ENCODE measurements at regions not wholly inside any gene's neighbourhood (a gene's known extent, or its start where the extent isn't known, plus 50 kb on each side); places are given as distances from the start of the nearest gene placed in this dataset.
"Not testable (repeated sequence)": the region's sequence is repeated elsewhere in the genome, so short reads cannot be mapped to it uniquely, and the experiment has no call there.

- no peak for DNase-seq
These were observed 290.5 kb upstream of the FOXF1 start for GRCh38 chr16:86219655-86220445.

GRCh38 chr16:86220561-86220960 is 289.8 kb upstream of the FOXF1 start:
- no peak for DNase-seq

GRCh38 chr16:86221085-86221484 is 289.2 kb upstream of the FOXF1 start:
- no peak for DNase-seq

GRCh38 chr16:86222547-86222946 is 287.8 kb upstream of the FOXF1 start:
- DNase-seq: no peak

DNA sequence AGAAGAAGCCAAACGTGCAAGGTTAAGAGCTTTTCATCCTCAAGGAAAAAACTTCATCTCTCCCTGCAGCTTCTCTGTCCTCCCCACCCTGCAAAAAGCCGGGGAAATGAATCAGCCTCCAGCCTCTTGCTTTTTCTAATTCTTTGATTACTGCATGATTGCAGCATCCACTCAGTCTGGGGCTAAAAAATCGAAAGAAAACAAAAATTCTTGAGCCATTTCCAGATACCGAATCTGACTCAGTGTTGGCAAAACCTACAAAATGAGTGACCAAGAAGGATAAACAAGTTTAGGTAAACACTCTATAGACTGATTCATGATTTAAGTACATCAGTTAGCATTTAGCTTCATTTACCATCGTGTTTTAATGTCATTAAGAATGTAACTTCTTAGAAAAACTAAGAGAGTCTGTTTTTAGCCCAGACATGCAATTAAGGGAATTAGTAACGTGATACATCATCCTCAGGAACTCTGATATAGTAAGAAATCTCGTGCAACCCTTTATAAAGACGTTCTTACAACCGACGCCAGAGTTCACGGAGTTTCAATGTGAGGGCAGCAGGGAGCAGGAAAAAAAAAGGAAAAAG is 287.3 kb upstream of the FOXF1 start:
- DNase-seq: no peak

- DNase-seq: no peak
These were observed 286.2 kb upstream of the FOXF1 start for GRCh38 chr16:86224126-86224525.

GRCh38 chr16:86224629-86225028 is 285.7 kb upstream of the FOXF1 start:
- no peak for DNase-seq

DNA sequence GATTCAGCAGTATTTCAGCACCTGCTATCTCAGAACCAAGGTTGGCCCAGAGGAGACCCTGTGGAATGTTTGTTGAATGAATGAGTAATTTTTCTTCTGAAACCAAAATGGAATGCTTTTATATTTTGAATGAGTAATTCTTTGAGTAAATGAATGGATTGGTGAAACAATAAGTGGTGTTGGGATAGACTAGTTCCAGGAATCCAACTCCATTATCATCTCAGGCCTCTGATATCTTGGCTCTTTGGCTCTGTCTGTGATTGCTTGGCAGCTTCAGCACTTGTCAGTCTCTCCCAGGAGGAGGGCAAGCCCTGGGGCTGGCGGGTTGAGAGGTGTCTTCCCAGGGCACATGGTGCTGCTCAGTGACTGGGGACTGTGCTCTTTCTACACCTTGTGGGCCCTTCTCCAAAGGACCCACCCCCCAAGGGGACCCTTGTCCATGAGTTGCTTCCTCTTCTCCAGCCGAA is 284.4 kb upstream of the FOXF1 start:
- no peak for DNase-seq

DNA sequence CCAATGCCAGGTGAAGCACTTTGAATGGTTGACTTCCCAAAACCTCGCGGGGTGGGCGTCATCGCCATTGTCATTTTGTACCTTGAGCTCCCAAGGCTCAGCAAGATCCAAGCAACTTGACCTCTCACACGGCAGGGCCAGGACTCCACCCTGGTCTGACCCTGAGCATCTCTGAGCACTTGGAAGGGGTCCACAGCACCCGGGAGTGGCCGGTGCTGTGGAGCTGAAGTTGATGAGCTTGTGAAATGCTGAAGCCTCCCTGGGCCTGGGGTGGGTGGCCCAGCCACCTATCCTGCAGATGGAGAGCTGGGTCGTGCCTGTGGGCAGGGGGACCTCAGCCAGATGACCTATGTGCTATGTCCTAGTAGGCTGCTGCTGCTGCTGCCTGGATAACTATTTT is 283.3 kb upstream of the FOXF1 start:
- DNase-seq: no peak

GRCh38 chr16:86227801-86228200 is 282.5 kb upstream of the FOXF1 start:
- no peak for DNase-seq

DNA sequence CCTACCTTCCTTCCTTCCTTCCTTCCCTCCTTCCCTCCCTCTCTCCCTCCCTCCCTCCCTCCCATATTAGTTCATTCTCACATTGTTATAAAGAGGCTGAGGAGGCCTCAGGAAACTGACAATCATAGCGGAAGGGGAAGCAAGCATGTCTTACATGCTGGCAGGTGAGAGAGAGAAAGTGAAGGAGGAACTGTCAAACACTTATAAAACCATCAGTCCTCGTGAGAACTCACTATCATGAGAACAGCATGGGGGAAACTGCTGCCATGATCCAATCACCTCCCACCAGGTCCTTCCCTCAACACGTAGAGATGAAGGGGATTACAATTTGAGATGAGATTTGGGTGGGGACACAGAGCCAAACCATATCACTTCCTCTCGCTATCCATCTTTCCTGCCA is 281.6 kb upstream of the FOXF1 start:
- DNase-seq: no peak

- no peak for DNase-seq
These were observed 281.0 kb upstream of the FOXF1 start for GRCh38 chr16:86229283-86229682.

DNA sequence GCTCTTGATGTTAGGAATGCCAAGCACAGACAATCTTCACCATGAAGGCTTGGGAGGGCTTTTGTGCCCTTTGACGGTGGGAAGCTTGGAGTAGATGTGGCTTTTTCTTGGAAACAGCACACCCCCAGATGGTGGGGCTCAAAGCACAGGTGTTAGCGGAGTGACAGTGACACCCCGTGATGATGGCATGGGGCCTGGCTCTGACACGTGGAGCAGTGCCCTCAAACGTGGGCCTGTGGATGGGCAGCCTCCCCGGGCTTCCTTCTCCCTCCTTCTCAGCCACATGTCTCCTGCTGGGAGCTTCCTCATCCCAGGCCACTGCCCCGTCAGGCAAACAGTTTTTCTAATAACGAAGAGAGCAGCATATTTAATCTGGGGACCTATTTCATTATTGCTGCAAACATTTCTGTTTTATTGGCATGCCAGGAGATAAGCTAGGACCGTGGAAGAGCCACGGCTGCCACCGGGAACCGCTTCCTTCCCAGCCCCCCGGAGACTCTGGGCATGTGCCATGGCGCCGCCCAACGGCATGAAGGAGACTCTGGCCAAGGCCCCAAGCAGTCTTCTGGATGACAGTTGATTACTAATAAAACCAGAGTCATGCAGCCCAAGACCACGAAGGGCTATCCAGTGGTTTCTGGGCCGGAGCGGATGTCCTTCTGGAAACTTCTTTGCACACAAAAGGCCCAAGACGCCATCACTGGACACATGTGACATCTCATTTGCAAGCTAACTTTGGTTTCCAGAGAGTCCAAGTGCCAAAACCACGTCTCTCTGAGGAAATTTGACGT is 280.3 kb upstream of the FOXF1 start:
- DNase-seq: no peak

- no peak for DNase-seq
These were observed 278.9 kb upstream of the FOXF1 start for GRCh38 chr16:86231321-86231995.

DNA sequence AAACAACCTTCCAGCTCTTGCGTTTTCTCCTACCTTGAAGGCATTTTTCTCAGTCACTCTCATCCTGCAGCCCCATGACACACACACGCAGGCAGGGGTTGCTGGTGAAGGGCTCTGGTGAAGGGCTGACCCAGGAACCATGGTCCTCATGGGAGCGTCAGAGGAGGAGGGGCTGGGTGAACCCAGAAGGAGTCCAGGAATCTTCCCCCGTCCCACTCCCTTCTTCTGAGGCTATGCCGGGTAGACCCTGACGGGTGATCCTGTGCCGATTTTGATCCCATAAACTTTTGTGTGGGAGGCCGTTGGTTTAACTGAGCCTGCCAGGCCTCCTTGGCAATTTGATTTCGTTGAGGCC is 278.4 kb upstream of the FOXF1 start:
- no peak for DNase-seq

DNA sequence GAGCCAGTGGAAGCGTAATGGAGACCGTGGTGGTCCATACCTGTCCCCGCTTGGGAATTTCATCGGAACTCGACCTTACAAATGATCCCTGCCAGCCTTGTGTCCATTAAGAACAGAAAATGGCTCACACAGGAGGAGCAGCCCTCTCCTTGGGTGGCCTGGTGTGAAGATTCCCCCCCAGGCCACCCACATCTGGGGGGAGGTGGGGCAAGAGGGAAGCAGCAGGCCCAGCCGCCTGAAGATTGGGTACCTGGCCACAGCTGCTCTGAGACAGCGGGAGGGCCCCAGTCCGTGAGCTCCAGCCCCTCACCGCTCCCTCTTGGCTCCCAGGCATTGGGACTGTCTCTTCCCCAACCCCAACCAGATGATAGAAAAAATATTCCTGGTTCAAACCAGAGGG is 277.8 kb upstream of the FOXF1 start:
- DNase-seq: no peak

- DNase-seq: not testable (repeated sequence)
These were observed 276.8 kb upstream of the FOXF1 start for GRCh38 chr16:86233506-86233905.

- no peak for DNase-seq
These were observed 270.9 kb upstream of the FOXF1 start for GRCh38 chr16:86239381-86239780.

GRCh38 chr16:86240716-86241363 is 269.5 kb upstream of the FOXF1 start:
- no peak for DNase-seq

DNA sequence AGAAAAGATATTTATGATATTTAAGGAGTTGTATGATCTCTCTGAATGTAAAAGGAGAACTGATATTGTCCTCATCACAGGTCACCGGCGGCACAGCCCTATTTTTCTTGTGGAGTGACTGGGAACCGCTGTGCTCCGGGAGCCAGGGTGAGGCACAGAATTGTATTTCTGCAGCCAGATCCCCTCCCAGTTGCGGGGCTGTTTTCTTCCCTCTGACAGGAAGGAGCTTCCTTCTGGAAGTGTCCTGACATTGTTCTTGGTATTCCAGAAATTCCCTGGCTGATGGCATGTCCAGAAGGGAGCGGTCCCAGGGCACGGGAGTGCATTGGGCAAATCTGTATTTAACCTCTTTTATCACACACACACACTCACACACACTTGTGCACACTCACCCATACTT is 268.6 kb upstream of the FOXF1 start:
- DNase-seq: peak in 1 of 2 donors; percentile 5

GRCh38 chr16:86242244-86243122 is 267.8 kb upstream of the FOXF1 start:
- peak in 1 of 2 donors; percentile 5 for DNase-seq

- DNase-seq: no peak
These were observed 267.2 kb upstream of the FOXF1 start for GRCh38 chr16:86243123-86243473.

Data from stimulated activated CD4-positive, alpha-beta T cell treated with anti-CD3 and anti-CD28 coated beads, Interleukin-2, amount 100 ng/mL, for 24 hours (primary cell).